ENCODE measurements at regions not wholly inside any gene's neighbourhood (a gene's known extent, or its start where the extent isn't known, plus 50 kb on each side); places are given as distances from the start of the nearest gene placed in this dataset.

DNA sequence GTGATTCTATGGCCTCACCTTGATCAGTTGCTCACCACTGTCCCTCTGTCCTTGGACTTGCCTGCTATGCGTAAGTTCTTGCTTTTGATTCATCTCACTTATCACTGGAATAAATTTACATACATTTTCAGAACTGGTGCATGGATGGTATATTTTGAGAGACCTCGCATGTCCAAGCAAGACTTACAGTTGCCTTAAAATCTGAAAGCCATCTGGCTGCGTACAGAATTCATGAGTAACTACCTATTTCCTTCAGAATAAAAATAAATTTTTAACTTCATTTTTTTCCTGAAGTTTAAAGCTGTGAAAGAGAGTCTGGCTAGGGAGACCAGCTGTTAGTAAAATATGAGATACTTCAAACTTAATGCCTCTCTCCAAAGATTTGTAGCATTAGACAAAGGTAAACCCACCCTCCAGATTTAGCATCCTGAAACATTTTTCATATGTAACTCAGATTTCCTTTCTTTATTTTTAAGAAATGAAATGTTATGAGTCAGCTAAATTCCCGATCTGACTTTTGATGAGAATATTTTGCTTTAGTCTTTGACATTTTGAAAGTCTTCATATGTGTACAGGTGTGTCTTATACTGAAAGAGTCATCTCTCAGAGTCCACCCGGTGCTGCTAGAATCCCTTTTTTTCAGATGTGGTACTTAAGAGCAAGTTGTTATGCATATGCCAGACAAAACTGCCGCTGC lies 136.4 kb upstream of the CELF2 start:
- no peak for DNase-seq (ENCODE audit: low read depth in 1 of 2, low spot score in 1 of 2)

GRCh38 chr10:10883737-10884136 lies 133.9 kb upstream of the CELF2 start:
- DNase-seq (ENCODE audit: low read depth in 1 of 2, low spot score in 1 of 2) = no peak

GRCh38 chr10:10886861-10887531 lies 130.7 kb upstream of the CELF2 start:
- DNase-seq (ENCODE audit: low read depth in 1 of 2, low spot score in 1 of 2) = no peak

DNA sequence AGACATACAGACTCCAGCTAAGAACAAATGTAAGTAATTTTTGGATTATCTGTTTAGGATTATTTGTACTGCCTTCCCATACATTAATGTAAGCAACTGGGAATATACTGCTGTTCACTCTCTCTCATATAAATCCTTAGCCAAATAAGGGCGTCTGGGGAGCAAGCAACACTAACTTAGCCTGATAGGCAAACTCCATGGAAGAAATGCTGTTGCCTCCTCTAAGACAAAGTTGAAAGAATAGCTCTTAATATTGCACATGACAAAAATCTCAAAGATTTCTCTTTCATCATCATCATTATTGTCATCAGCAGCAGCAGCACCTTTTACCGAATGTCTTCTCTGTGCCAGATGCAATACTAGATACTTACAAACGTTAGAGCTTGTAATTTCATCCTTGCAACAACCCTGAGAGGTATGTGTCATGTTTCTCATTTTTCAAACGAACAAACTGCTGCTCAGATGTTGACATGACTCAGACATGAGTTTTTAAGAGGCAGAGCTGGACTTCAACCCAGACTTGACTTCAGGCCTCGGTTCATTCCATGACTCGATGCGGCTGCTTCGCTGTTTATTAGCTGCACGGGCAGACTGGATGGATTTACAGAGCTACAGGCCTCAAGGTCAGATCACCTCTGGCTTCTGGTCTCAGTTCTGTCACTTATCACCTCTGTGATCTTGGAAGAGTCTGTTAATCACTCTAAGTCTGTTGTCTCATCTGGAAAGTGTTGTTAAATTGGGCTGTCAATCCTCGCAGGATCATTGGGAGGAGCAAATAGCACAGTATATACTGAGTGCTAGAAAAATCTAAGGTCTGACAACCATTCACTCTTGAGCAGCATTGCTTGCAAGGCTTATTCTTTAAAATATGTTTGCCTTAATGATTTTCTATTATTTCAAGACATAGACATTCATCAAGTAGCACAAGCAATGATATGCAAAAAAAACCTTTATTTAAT lies 126.3 kb upstream of the CELF2 start:
- no peak for DNase-seq (ENCODE audit: low read depth in 1 of 2, low spot score in 1 of 2)

- no peak for DNase-seq (ENCODE audit: low read depth in 1 of 2, low spot score in 1 of 2)
Observed at GRCh38 chr10:10892290-10892875, 125.3 kb upstream of the CELF2 start.

GRCh38 chr10:10897400-10897799 lies 120.3 kb upstream of the CELF2 start:
- no peak for DNase-seq (ENCODE audit: low read depth in 1 of 2, low spot score in 1 of 2)

GRCh38 chr10:10901906-10902305 lies 115.8 kb upstream of the CELF2 start:
- no peak for DNase-seq (ENCODE audit: low read depth in 1 of 2, low spot score in 1 of 2)

DNA sequence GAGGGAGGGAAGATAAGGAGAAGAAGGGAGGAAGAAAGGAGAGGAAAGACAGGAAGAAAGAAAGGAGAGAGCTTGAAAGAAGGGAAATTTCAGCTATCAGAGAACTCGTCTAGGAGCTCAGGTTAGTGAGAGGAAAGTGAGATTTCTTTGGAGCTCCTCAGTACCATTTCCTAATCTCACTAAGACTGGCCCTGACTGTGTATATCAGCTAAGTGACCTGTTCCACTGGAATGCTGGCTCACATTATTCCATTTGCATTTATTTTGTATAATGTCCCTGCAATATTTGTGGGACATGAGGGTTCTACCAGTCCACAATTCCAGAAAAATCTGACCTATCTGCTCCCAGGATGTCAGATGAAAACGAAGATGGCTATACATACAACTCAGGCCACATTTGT lies 114.7 kb upstream of the CELF2 start:
- no peak for DNase-seq (ENCODE audit: low read depth in 1 of 2, low spot score in 1 of 2)

DNA sequence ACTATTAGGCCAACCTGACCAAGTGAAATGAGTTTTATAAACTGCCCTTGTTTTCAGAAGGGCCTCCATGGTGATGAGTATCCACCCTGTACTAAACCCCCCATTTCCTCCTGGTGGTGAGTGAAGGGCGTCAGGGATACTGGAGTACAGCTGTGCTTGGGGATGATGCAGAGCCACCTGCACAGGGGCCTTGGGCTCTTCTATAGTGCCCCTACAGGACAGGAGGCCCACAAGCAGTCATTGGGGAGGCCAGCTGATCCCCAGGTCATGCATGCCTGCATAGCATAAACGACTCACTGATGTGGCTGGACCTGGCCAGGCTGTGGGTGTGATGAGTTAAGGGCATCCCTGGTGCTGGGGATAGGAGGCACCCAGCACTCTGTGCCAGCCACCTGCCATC lies 114.1 kb upstream of the CELF2 start:
- DNase-seq (ENCODE audit: low read depth in 1 of 2, low spot score in 1 of 2) = no peak

DNA sequence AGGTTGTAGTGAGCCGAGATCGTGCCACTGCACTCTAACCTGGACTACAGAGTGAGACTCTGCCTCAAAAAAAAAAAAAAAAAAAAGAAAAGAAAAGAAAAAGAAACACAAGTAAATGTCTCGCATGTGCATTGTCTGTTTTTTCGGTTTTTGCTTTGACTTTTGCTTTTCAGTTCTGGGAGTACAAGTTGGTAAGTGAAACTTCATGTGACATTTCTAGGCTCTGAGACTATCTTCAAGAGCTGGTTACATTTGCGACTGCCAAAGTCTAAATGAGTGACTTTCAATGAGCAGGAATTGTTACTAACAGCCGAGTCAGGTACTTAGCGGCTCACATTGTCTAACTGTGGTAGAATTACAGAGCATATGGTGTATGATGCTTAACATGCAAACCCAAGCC lies 107.0 kb upstream of the CELF2 start:
- no peak for DNase-seq (ENCODE audit: low read depth in 1 of 2, low spot score in 1 of 2)

DNA sequence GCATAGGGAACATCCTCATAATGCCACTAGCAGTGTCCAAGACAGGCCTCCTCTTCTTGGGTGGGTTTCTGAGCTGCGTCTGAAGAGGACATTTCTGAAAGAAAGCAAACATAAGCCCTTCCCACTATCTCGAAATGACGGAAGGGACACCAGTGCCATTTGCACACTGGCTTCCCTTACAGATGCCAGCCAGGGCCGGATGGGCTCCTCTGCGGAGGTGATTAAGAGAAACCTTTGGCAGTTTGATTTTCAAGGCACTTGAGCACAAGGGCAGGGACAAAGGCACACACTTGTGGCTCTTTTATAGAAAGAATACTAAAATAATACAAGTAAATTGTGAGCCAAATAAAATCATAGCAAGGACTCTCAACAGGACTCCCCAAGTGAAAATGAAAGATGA lies 106.6 kb upstream of the CELF2 start:
- DNase-seq (ENCODE audit: low read depth in 1 of 2, low spot score in 1 of 2) = no peak

- DNase-seq (ENCODE audit: low read depth in 1 of 2, low spot score in 1 of 2) = no peak
Observed at GRCh38 chr10:10911471-10911921, 106.2 kb upstream of the CELF2 start.

DNA sequence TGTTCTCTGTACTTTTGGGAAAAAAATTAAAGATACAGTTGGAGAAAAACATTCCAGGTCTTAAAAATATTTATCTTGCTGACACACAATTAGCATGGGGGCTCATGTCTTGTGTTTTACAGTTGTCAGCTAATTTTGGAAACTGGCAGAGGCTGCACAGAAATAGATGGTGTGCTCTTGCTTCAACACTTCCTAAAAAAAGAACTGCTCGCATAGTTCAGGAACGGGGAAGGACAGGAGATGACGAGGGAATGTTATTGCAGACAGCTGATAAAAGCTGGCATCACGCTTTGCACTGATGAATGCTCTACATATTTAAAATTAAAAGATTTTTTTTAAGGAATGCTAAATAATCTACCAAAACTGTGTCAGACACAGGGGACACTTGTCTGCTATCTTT lies 103.5 kb upstream of the CELF2 start:
- DNase-seq (ENCODE audit: low read depth in 1 of 2, low spot score in 1 of 2) = no peak

GRCh38 chr10:10915215-10915614 lies 102.5 kb upstream of the CELF2 start:
- no peak for DNase-seq (ENCODE audit: low read depth in 1 of 2, low spot score in 1 of 2)

GRCh38 chr10:10917031-10917430 lies 100.6 kb upstream of the CELF2 start:
- no peak for DNase-seq (ENCODE audit: low read depth in 1 of 2, low spot score in 1 of 2)

DNA sequence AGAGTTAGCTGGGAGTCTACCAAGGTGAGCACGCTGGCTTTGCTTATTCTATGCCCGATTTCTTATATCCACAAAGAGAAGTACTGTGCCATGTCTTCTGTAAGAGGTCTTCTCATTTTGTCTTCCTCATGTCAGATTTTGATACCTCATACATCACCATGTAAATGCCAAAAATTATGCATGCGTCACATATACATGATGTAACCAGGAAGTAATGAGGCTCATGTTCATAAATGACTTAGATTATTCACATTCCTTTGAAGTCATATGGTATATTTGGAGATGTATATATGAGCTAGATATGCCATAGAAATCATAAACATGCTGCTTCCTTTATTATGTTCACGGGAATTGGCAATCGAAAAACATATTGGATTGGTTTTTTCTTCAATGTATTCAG lies 97.7 kb upstream of the CELF2 start:
- no peak for DNase-seq (ENCODE audit: low read depth in 1 of 2, low spot score in 1 of 2)

GRCh38 chr10:10921826-10922461 lies 95.7 kb upstream of the CELF2 start:
- DNase-seq (ENCODE audit: low read depth in 1 of 2, low spot score in 1 of 2) = no peak

- DNase-seq (ENCODE audit: low read depth in 1 of 2, low spot score in 1 of 2) = no peak
Observed at GRCh38 chr10:10923029-10923651, 94.5 kb upstream of the CELF2 start.

GRCh38 chr10:10925667-10926066 lies 92.0 kb upstream of the CELF2 start:
- no peak for DNase-seq (ENCODE audit: low read depth in 1 of 2, low spot score in 1 of 2)

DNA sequence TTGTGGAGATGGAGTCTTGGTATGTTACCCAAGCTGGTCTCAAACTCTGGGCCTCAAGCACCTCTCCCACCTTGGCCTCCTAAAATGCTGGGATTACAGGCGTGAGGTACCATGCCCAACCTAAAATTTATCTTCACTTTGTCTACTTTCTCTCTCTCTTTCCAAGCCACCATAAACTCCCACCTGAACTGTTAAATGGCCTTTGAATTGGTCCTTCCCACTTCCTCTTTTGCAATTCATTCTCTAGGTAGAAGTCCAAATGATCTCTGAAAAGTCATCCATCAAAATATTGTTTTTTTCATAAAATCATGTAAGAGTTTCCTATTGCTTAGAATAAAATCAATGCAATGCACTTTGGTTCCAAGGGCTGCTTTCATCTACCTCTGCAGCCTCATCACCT lies 90.1 kb upstream of the CELF2 start:
- DNase-seq (ENCODE audit: low read depth in 1 of 2, low spot score in 1 of 2) = no peak

Data from activated T-helper 1 cell treated with anti-CD3 and anti-CD28 coated beads, Interleukin-2, amount 50 U/mL, for 16 hours (primary cell).